Neural progenitor cell (in vitro differentiated cells): ENCODE measurements at regions not wholly inside any gene's neighbourhood (a gene's known extent, or its start where the extent isn't known, plus 50 kb on each side); places are given as distances from the start of the nearest gene placed in this dataset.

Experiments used
- CTCF ChIP-seq: fragments of 200-600 bp; sonication (generic); IDR thresholded peaks from 2 replicates; pipeline ENCODE4 v1.5.1; 2017; ENCODE audit warnings: antibody characterized with exemption, mild to moderate bottlenecking
- EZH2phosphoT487 ChIP-seq: fragments of 200-600 bp; sonication (generic); IDR thresholded peaks from 2 replicates; pipeline ENCODE4 v1.6.1; 2017; ENCODE audit warnings: antibody characterized with exemption

GRCh38 chr2:220562375-220563140 is 935.1 kb downstream of the SLC4A3 start:
- no peak for TF ChIP-seq CTCF
- no peak for TF ChIP-seq EZH2phosphoT487
